ENCODE measurements at regions not wholly inside any gene's neighbourhood (a gene's known extent, or its start where the extent isn't known, plus 50 kb on each side); places are given as distances from the start of the nearest gene placed in this dataset.

DNA sequence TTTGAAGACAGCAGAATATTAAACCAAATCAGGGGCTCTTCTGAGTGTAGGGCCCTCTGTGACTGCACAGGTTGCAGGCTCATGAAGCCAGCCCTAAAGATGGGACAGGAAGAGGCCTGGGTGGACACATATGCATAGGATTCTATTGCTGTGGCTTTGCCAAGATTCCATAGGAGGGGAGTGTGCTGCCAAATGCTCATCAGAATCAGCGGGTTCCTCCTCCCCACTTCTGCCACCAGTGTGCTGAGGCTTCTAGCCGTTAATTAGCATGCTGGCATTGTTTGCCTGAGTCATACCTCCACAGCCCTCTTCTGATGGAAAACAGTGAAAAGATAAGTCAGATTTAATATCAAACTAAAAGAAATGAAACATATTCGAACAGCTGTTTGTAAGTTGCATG lies 103.9 kb upstream of the TMEFF2 start:
- TF ChIP-seq CTCF (conservative IDR thresholded peaks at IDR 0.05; ENCODE audit: low read depth, low read length) (no peak), EZH2 (IDR thresholded peaks at IDR 0.05; ENCODE audit: borderline replicate concordance, low read depth, low read length, poor library complexity, severe bottlenecking) (no peak)
